Gastroesophageal sphincter (tissue), 4 donors: ENCODE measurements at regions not wholly inside any gene's neighbourhood (a gene's known extent, or its start where the extent isn't known, plus 50 kb on each side); places are given as distances from the start of the nearest gene placed in this dataset.

Experiments
- ATAC-seq: fragments of 150-250 bp; one replicate; pipeline ENCODE4 v1.9.1; 2016; ENCODE audit warnings: mild to moderate bottlenecking, moderate library complexity
- H3K27ac ChIP-seq, 4 donors: fragments of 200-600 bp; sonication (generic) in 3 of 4; 1 replicate in 3 of 4; 2 replicates in 1 of 4; pipeline ENCODE4 v1.5.1; 2016 to 2019
- H3K27me3 ChIP-seq: fragments of 200-600 bp; sonication (generic); one replicate; pipeline ENCODE4 v1.5.1; 2019
- H3K36me3 ChIP-seq, 2 donors: fragments of 200-600 bp; sonication (generic); one replicate each; pipeline ENCODE4 v1.5.1; 2019; ENCODE audit warnings: control low read depth in 1 of 2
- H3K4me1 ChIP-seq, 3 donors: fragments of 200-600 bp; sonication (generic); 1 replicate in 2 of 3; 2 replicates in 1 of 3; pipeline ENCODE4 v1.5.1; 2016 to 2019; ENCODE audit warnings: control low read depth in 2 of 3
- H3K4me3 ChIP-seq, 2 donors: fragments of 200-600 bp; sonication (generic); one replicate each; pipeline ENCODE4 v1.5.1; 2019; ENCODE audit warnings: mild to moderate bottlenecking in 1 of 2, moderate library complexity in 1 of 2
- H3K9me3 ChIP-seq, 3 donors: fragments of 200-600 bp; sonication (generic); one replicate each; pipeline ENCODE4 v1.5.1; 2017 to 2019; ENCODE audit warnings: control low read depth in 2 of 3
- CTCF ChIP-seq, 4 experiments: fragments of 200-600 bp in 2 of 4; fragments of 450-650 bp in 2 of 4; sonication (generic) in 1 of 4; IDR thresholded peaks; one replicate each; pipeline ENCODE4 v1.5.1; 2017 to 2019; ENCODE audit warnings: antibody characterized with exemption in 4 of 4, mild to moderate bottlenecking in 2 of 4, moderate library complexity in 2 of 4
- EP300 ChIP-seq: sonication (generic); formaldehyde crosslinking; IDR thresholded peaks from one replicate; pipeline ENCODE4 v1.6.1; 2017; ENCODE audit warnings: antibody characterized with exemption, mild to moderate bottlenecking
- POLR2A ChIP-seq, 2 donors: fragments of 450-650 bp; IDR thresholded peaks; one replicate each; pipeline ENCODE4 v1.6.1; 2017; ENCODE audit warnings: antibody characterized with exemption in 2 of 2, mild to moderate bottlenecking in 2 of 2, moderate library complexity in 1 of 2
- POLR2AphosphoS5 ChIP-seq: sonication (generic); formaldehyde crosslinking; IDR thresholded peaks from one replicate; pipeline ENCODE4 v1.6.1; 2017; ENCODE audit warnings: antibody characterized with exemption
- WGBS, 2 donors: methylation state at CpG; one replicate each; pipeline ENCODE4 v1.1.5; 2018; ENCODE audit warnings: low coverage in 1 of 2; 5-methylcytosine and 5-hydroxymethylcytosine counted together

- 41 to 48% methylated on average over 2 of the region's 2 CpGs for WGBS, 2 donors
- Histone ChIP-seq H3K9me3 (no peaks in the 10 kb centered on the region), H3K4me3 (no peak overlapping the region), H3K27ac (no peak overlapping the region), H3K4me1 (no peaks in the 10 kb centered on the region), H3K36me3 (no peaks in the 10 kb centered on the region), H3K27me3 (no peaks in the 10 kb centered on the region)
- no peak for ATAC-seq
- TF ChIP-seq POLR2AphosphoS5 (no peak), EP300 (no peak), POLR2A (IDR thresholded peaks at IDR 0.05) (no peak), CTCF (IDR thresholded peaks at IDR 0.05) (no peak)
These were observed 202.2 kb upstream of the CXorf66 start for GRCh38 chrX:140167551-140167950.

GRCh38 chrX:140165849-140166248 is 200.5 kb upstream of the CXorf66 start:
- H3K27ac ChIP-seq, result no peak overlapping the region
- TF ChIP-seq POLR2AphosphoS5 (no peak), EP300 (no peak), POLR2A (IDR thresholded peaks at IDR 0.05) (no peak)
- WGBS, 2 donors, result 40% methylated on average over 1 of the region's 1 CpG; no CpG with 5 or more reads in 1 of the 2 donors
- H3K4me3 ChIP-seq, result no peak overlapping the region
- no peaks in the 10 kb centered on the region for H3K27me3 ChIP-seq
- no peaks in the 10 kb centered on the region for H3K9me3 ChIP-seq
- no peaks in the 10 kb centered on the region for H3K4me1 ChIP-seq
- ATAC-seq, result no peak
- H3K36me3 ChIP-seq, result no peaks in the 10 kb centered on the region

- 53% methylated on average over 3 of the region's 5 CpGs; no CpG with 5 or more reads in 1 of the 2 donors for WGBS, 2 donors
- TF ChIP-seq POLR2A (IDR thresholded peaks at IDR 0.05), result no peak
- TF ChIP-seq EP300, result no peak
- TF ChIP-seq CTCF (IDR thresholded peaks at IDR 0.05), result no peak
- no peak for TF ChIP-seq POLR2AphosphoS5
- H3K27ac ChIP-seq, result no peak overlapping the region
- ATAC-seq, result no peak
- no peaks in the 10 kb centered on the region for H3K9me3 ChIP-seq
- H3K4me3 ChIP-seq, result no peak overlapping the region
- H3K36me3 ChIP-seq, result no peaks in the 10 kb centered on the region
- no peaks in the 10 kb centered on the region for H3K27me3 ChIP-seq
- no peaks in the 10 kb centered on the region for H3K4me1 ChIP-seq
These were observed 199.1 kb upstream of the CXorf66 start for GRCh38 chrX:140164391-140164790.

GRCh38 chrX:140163371-140164159 is 198.2 kb upstream of the CXorf66 start:
- Histone ChIP-seq H3K9me3 (no peaks in the 10 kb centered on the region), H3K36me3 (no peaks in the 10 kb centered on the region), H3K27me3 (no peaks in the 10 kb centered on the region), H3K4me1 (no peaks in the 10 kb centered on the region), H3K4me3 (no peak overlapping the region), H3K27ac (no peak overlapping the region)
- no peak for ATAC-seq
- no peak for TF ChIP-seq POLR2A (IDR thresholded peaks at IDR 0.05)
- TF ChIP-seq EP300, result no peak
- no peak for TF ChIP-seq POLR2AphosphoS5
- no peak for TF ChIP-seq CTCF (IDR thresholded peaks at IDR 0.05)
- 33 to 80% methylated on average over 1 of the region's 3 CpGs for WGBS, 2 donors

- H3K4me3 ChIP-seq, result no peak overlapping the region
- no peak for ATAC-seq
- H3K27me3 ChIP-seq, result no peaks in the 10 kb centered on the region
- no peaks in the 10 kb centered on the region for H3K9me3 ChIP-seq
- WGBS, 2 donors, result 0 to 57% methylated on average over 1 to 4 of the region's 4 CpGs
- H3K4me1 ChIP-seq, result no peaks in the 10 kb centered on the region
- no peaks in the 10 kb centered on the region for H3K36me3 ChIP-seq
- H3K27ac ChIP-seq, result no peak overlapping the region
- TF ChIP-seq CTCF (IDR thresholded peaks at IDR 0.05) (no peak), POLR2A (IDR thresholded peaks at IDR 0.05) (no peak), EP300 (no peak), POLR2AphosphoS5 (no peak)
These were observed 192.3 kb upstream of the CXorf66 start for GRCh38 chrX:140157611-140158010.
